ENCODE measurements at regions not wholly inside any gene's neighbourhood (a gene's known extent, or its start where the extent isn't known, plus 50 kb on each side); places are given as distances from the start of the nearest gene placed in this dataset.

GRCh38 chr9:18067548-18068120, 406.3 kb upstream of the ADAMTSL1 start:
- Mint-ChIP-seq H3K4me3 (no peak overlapping the region), H3K4me1 (no peaks in the 10 kb centered on the region), H3K27me3 (no peaks in the 10 kb centered on the region), H3K27ac (no peak overlapping the region), H3K36me3 (ENCODE audit: low read depth) (no peaks in the 10 kb centered on the region), H3K9me3 (peaks cover 4% of the 10 kb centered on the region)
- intact Hi-C loops (cut with micrococcal nuclease), result no loop called here
- DNase-seq, result no peak

DNA sequence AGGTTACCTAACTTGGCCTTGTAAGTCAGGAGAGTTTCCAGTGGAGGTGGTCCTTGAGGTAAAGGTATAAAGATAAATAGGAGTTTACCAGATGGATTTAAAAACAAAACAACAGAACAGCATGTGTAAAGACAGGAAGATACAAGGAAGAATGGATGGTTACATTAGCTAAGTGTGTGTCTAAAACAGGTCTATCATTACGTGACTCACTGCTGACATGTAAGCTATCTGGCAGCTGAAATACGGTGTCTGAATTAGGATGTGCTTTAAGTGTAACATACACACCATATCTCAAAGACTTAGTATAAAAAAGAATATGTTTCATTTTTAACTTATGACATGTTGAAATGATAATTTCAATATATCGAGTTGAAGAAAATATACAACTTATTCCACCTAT, 405.1 kb upstream of the ADAMTSL1 start:
- Mint-ChIP-seq H3K4me3 (no peak overlapping the region), H3K36me3 (ENCODE audit: low read depth) (no peaks in the 10 kb centered on the region), H3K27ac (no peak overlapping the region), H3K4me1 (no peaks in the 10 kb centered on the region), H3K27me3 (no peaks in the 10 kb centered on the region), H3K9me3 (peaks cover 4% of the 10 kb centered on the region)
- no peak for DNase-seq
- intact Hi-C loops (cut with micrococcal nuclease), result no loop called here

DNA sequence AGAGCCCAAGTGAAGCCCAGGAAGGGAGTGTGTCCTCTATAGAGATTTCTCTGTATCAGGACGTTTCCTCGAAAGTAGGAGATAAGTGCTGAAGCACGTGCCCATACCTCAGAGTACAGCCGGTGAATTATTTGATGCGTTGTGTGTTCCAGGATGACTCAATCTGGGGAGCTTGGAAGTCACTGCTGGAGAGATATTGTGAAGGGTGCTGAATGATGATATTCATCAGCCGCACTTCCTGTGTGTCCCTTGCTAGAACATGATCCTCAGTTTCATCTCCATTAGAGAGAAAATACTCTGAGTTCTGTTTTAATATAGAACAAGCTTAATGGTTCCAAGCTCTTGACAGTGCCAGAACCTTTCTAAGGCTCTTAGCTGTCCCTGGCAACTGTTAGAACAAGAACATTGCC, 402.3 kb upstream of the ADAMTSL1 start:
- intact Hi-C loops (cut with micrococcal nuclease), result no loop called here
- H3K27me3 Mint-ChIP-seq, result no peaks in the 10 kb centered on the region
- H3K36me3 Mint-ChIP-seq (ENCODE audit: low read depth), result no peaks in the 10 kb centered on the region
- no peak overlapping the region for H3K27ac Mint-ChIP-seq
- H3K4me3 Mint-ChIP-seq, result no peak overlapping the region
- DNase-seq, result no peak
- H3K9me3 Mint-ChIP-seq, result no peaks in the 10 kb centered on the region
- no peaks in the 10 kb centered on the region for H3K4me1 Mint-ChIP-seq

- H3K9me3 Mint-ChIP-seq, result no peaks in the 10 kb centered on the region
- no peak for DNase-seq
- no peaks in the 10 kb centered on the region for H3K36me3 Mint-ChIP-seq (ENCODE audit: low read depth)
- H3K27ac Mint-ChIP-seq, result no peak overlapping the region
- H3K4me3 Mint-ChIP-seq, result no peak overlapping the region
- no peaks in the 10 kb centered on the region for H3K27me3 Mint-ChIP-seq
- no peaks in the 10 kb centered on the region for H3K4me1 Mint-ChIP-seq
- intact Hi-C loops (cut with micrococcal nuclease), result no loop called here
These were observed 401.0 kb upstream of the ADAMTSL1 start for GRCh38 chr9:18073002-18073401.

- Mint-ChIP-seq H3K4me3 (no peak overlapping the region), H3K4me1 (no peaks in the 10 kb centered on the region), H3K36me3 (ENCODE audit: low read depth) (no peaks in the 10 kb centered on the region), H3K27me3 (no peaks in the 10 kb centered on the region), H3K27ac (no peak overlapping the region), H3K9me3 (no peaks in the 10 kb centered on the region)
- no peak for DNase-seq
- intact Hi-C loops (cut with micrococcal nuclease), result no loop called here
These were observed 399.9 kb upstream of the ADAMTSL1 start for GRCh38 chr9:18074041-18074440.

GRCh38 chr9:18075253-18075952, 398.6 kb upstream of the ADAMTSL1 start:
- no peaks in the 10 kb centered on the region for H3K4me1 Mint-ChIP-seq
- no peaks in the 10 kb centered on the region for H3K27me3 Mint-ChIP-seq
- no peaks in the 10 kb centered on the region for H3K9me3 Mint-ChIP-seq
- intact Hi-C loops (cut with micrococcal nuclease), result no loop called here
- H3K4me3 Mint-ChIP-seq, result no peak overlapping the region
- DNase-seq, result no peak
- no peaks in the 10 kb centered on the region for H3K36me3 Mint-ChIP-seq (ENCODE audit: low read depth)
- H3K27ac Mint-ChIP-seq, result no peak overlapping the region

DNA sequence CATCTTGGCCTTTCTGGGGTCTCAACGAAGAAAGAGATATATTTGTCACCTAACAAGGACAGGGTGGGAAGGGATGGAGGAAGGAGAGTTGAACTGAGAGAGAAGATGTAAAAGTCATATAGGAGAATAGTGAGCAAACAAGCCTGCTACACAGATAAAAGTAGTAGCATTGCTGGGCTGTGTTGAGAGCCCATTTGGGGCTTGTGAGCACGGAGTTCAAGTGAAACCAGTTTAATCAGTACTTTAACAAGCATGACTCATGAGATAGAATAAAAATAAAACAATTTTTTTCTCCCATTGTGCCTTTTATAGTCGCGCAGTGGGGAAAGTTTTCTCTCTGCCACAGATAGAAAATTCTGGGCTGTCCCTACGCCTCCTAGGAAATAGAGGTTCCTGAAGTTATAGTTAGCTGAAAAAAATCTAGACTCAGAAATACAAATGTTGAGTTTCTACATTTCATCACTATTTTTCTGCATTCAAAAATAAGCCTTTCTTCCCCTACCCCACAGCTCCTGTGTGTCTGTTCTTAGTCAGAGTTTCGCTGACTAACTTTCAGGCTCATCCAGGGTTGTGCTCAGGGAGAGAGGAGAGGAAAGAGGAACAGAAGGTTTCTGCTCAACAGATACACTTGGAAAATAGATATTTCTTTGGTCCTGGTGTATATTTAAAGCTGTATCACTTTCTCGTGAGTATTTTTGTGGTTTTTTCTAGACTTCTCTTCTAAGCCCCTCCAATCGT, 395.8 kb upstream of the ADAMTSL1 start:
- no peaks in the 10 kb centered on the region for H3K9me3 Mint-ChIP-seq
- no peaks in the 10 kb centered on the region for H3K36me3 Mint-ChIP-seq (ENCODE audit: low read depth)
- no peak for DNase-seq
- no peak overlapping the region for H3K27ac Mint-ChIP-seq
- intact Hi-C loops (cut with micrococcal nuclease), result no loop called here
- no peaks in the 10 kb centered on the region for H3K4me1 Mint-ChIP-seq
- H3K4me3 Mint-ChIP-seq, result no peak overlapping the region
- H3K27me3 Mint-ChIP-seq, result no peaks in the 10 kb centered on the region

- Mint-ChIP-seq H3K27me3 (no peaks in the 10 kb centered on the region), H3K4me3 (no peak overlapping the region), H3K36me3 (ENCODE audit: low read depth) (no peaks in the 10 kb centered on the region), H3K27ac (no peak overlapping the region), H3K9me3 (peaks cover 3% of the 10 kb centered on the region), H3K4me1 (no peaks in the 10 kb centered on the region)
- DNase-seq, result no peak
- intact Hi-C loops (cut with micrococcal nuclease), result no loop called here
These were observed 381.8 kb upstream of the ADAMTSL1 start for GRCh38 chr9:18092138-18092537.

- no peaks in the 10 kb centered on the region for H3K4me1 Mint-ChIP-seq
- H3K27ac Mint-ChIP-seq, result no peak overlapping the region
- no peaks in the 10 kb centered on the region for H3K27me3 Mint-ChIP-seq
- no peaks in the 10 kb centered on the region for H3K9me3 Mint-ChIP-seq
- intact Hi-C loops (cut with micrococcal nuclease), result no loop called here
- H3K4me3 Mint-ChIP-seq, result no peak overlapping the region
- no peaks in the 10 kb centered on the region for H3K36me3 Mint-ChIP-seq (ENCODE audit: low read depth)
- no peak for DNase-seq
These were observed 367.9 kb upstream of the ADAMTSL1 start for GRCh38 chr9:18106006-18106560.

- no peaks in the 10 kb centered on the region for H3K36me3 Mint-ChIP-seq (ENCODE audit: low read depth)
- no peak overlapping the region for H3K4me3 Mint-ChIP-seq
- intact Hi-C loops (cut with micrococcal nuclease), result no loop called here
- no peaks in the 10 kb centered on the region for H3K27me3 Mint-ChIP-seq
- H3K9me3 Mint-ChIP-seq, result no peaks in the 10 kb centered on the region
- H3K27ac Mint-ChIP-seq, result no peak overlapping the region
- H3K4me1 Mint-ChIP-seq, result no peaks in the 10 kb centered on the region
- DNase-seq, result no peak
These were observed 364.3 kb upstream of the ADAMTSL1 start for GRCh38 chr9:18109675-18110074.

DNA sequence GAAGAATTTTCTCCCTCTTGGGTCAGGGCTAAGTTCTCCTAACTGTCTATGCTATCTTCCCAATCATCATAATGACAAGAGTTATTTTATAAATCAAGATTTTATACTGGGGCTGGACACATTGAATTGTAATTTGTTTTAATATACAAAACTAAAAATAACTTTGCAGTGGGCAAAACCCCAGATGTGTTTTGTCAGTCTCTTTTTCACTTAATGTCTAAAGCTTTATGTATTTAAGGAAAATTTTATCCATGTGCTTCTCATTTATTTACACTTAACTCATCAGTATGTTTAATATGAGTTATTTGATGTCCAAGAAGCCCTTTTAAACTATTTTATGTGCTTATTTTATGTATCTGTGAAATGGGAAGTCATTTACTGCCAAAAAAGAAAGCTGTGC, 362.8 kb upstream of the ADAMTSL1 start:
- H3K9me3 Mint-ChIP-seq, result no peaks in the 10 kb centered on the region

GRCh38 chr9:18114559-18115475, 359.1 kb upstream of the ADAMTSL1 start:
- Mint-ChIP-seq H3K36me3 (ENCODE audit: low read depth) (no peaks in the 10 kb centered on the region), H3K9me3 (no peaks in the 10 kb centered on the region)

More for the DNA sequence above, 362.8 kb upstream of the ADAMTSL1 start:
- H3K36me3 Mint-ChIP-seq (ENCODE audit: low read depth), result no peaks in the 10 kb centered on the region
- no peaks in the 10 kb centered on the region for H3K27me3 Mint-ChIP-seq
- no peaks in the 10 kb centered on the region for H3K4me1 Mint-ChIP-seq
- intact Hi-C loops (cut with micrococcal nuclease), result no loop called here
- no peak overlapping the region for H3K27ac Mint-ChIP-seq
- H3K4me3 Mint-ChIP-seq, result no peak overlapping the region
- DNase-seq, result no peak

GRCh38 chr9:18118268-18118667, 355.7 kb upstream of the ADAMTSL1 start:
- intact Hi-C loops (cut with micrococcal nuclease), result no loop called here
- Mint-ChIP-seq H3K27ac (no peak overlapping the region), H3K9me3 (no peaks in the 10 kb centered on the region), H3K4me1 (no peaks in the 10 kb centered on the region), H3K36me3 (ENCODE audit: low read depth) (no peaks in the 10 kb centered on the region), H3K27me3 (no peaks in the 10 kb centered on the region), H3K4me3 (no peak overlapping the region)
- DNase-seq, result no peak

More at GRCh38 chr9:18114559-18115475, 359.1 kb upstream of the ADAMTSL1 start:
- H3K27ac Mint-ChIP-seq, result no peak overlapping the region
- H3K4me3 Mint-ChIP-seq, result no peak overlapping the region
- H3K27me3 Mint-ChIP-seq, result no peaks in the 10 kb centered on the region
- intact Hi-C loops (cut with micrococcal nuclease), result no loop called here
- H3K4me1 Mint-ChIP-seq, result no peaks in the 10 kb centered on the region
- no peak for DNase-seq
